MM.1S (cell line): ENCODE measurements at regions not wholly inside any gene's neighbourhood (a gene's known extent, or its start where the extent isn't known, plus 50 kb on each side); places are given as distances from the start of the nearest gene placed in this dataset.
"Not testable (repeated sequence)": the region's sequence is repeated elsewhere in the genome, so short reads cannot be mapped to it uniquely, and the experiment has no call there.

Source experiments
- DNase-seq: peaks from one replicate; pipeline ENCODE4 v3.0.0-alpha.2; 2015
- H2AFZ ChIP-seq: fragments of 300-600 bp; sonication (generic); 2 replicates; pipeline ENCODE4 v1.6.0; 2016; ENCODE audit warnings: antibody characterized with exemption, low read length
- H3F3A ChIP-seq: fragments of 300-600 bp; sonication (generic); 2 replicates; pipeline ENCODE4 v1.6.1; 2016; ENCODE audit warnings: mild to moderate bottlenecking, antibody characterized with exemption, low read length, moderate library complexity, mixed read lengths; ENCODE audit not compliant: insufficient read depth
- H3K27ac ChIP-seq: fragments of 300-600 bp; sonication (generic); 2 replicates; pipeline ENCODE4 v1.5.1; 2016; ENCODE audit warnings: mild to moderate bottlenecking, low read length
- H3K27me3 ChIP-seq: fragments of 300-600 bp; sonication (generic); replicated peaks from 2 replicates; pipeline ENCODE4 v1.6.0; 2016; ENCODE audit warnings: low read length; ENCODE audit not compliant: insufficient read depth
- H3K36me3 ChIP-seq: fragments of 300-600 bp; sonication (generic); replicated peaks from 2 replicates; pipeline ENCODE4 v1.6.1; 2016; ENCODE audit warnings: mild to moderate bottlenecking, low read length, mixed read lengths; ENCODE audit not compliant: insufficient read depth
- H3K4me1 ChIP-seq: fragments of 300-600 bp; sonication (generic); 2 replicates; pipeline ENCODE4 v1.6.1; 2016; ENCODE audit warnings: low read length, mixed read lengths
- H3K4me2 ChIP-seq: fragments of 300-600 bp; sonication (generic); 2 replicates; pipeline ENCODE4 v1.6.0; 2016; ENCODE audit warnings: low read depth, low read length
- H3K4me3 ChIP-seq: fragments of 300-600 bp; sonication (generic); 2 replicates; pipeline ENCODE4 v1.5.1; 2016; ENCODE audit warnings: low read length, mixed read lengths
- H3K79me2 ChIP-seq: fragments of 300-600 bp; sonication (generic); 2 replicates; pipeline ENCODE4 v1.6.1; 2016; ENCODE audit warnings: mixed run types, low read length, mixed read lengths
- H3K9ac ChIP-seq: fragments of 300-600 bp; sonication (generic); 2 replicates; pipeline ENCODE4 v1.6.1; 2016; ENCODE audit warnings: low read length, mixed read lengths
- H3K9me2 ChIP-seq: fragments of 300-600 bp; sonication (generic); replicated peaks from 2 replicates; pipeline ENCODE4 v1.6.1; 2016; ENCODE audit warnings: mild to moderate bottlenecking, low read length, mixed read lengths; ENCODE audit not compliant: insufficient read depth
- H3K9me3 ChIP-seq: fragments of 300-600 bp; sonication (generic); replicated peaks from 2 replicates; pipeline ENCODE4 v1.6.1; 2016; ENCODE audit warnings: mild to moderate bottlenecking, low read length, mixed read lengths; ENCODE audit not compliant: insufficient read depth
- H4K20me1 ChIP-seq: fragments of 300-600 bp; sonication (generic); 2 replicates; pipeline ENCODE4 v1.6.1; 2016; ENCODE audit warnings: mild to moderate bottlenecking, low read length, moderate library complexity, mixed read lengths; ENCODE audit not compliant: insufficient read depth
- EZH2 ChIP-seq: fragments of 300-600 bp; sonication (generic); optimal IDR thresholded peaks from 2 replicates; pipeline ENCODE3; 2017; ENCODE audit warnings: low read depth, mild to moderate bottlenecking, antibody characterized with exemption, low read length, mixed read lengths
- EZH2phosphoT487 ChIP-seq: fragments of 300-600 bp; sonication (generic); IDR thresholded peaks from 2 replicates; pipeline ENCODE4 v1.6.1; 2018; ENCODE audit warnings: antibody characterized with exemption, low read length
- TF ChIP-seq, protein P1 (sequence below): fragments of 300-600 bp; sonication (generic); IDR thresholded peaks from 2 replicates; pipeline ENCODE4 v1.5.1; 2016; ENCODE audit warnings: antibody characterized with exemption, low read length, mixed read lengths

GRCh38 chr16:54991525-54991924 lies 60.9 kb downstream of the IRX5 start:
- Histone ChIP-seq H4K20me1 (no peaks in the 10 kb centered on the region), H3K36me3 (no peaks in the 10 kb centered on the region), H3F3A (no peaks in the 10 kb centered on the region), H3K27me3 (no peaks in the 10 kb centered on the region), H3K4me2 (no peak overlapping the region), H3K79me2 (no peaks in the 10 kb centered on the region), H3K27ac (no peak overlapping the region), H3K4me1 (no peaks in the 10 kb centered on the region), H3K9ac (no peak overlapping the region), H3K9me2 (no peaks in the 10 kb centered on the region), H2AFZ (no peak overlapping the region), H3K9me3 (no peaks in the 10 kb centered on the region), H3K4me3 (no peak overlapping the region)
- TF ChIP-seq EZH2: no peak
- TF ChIP-seq, protein P1, sequence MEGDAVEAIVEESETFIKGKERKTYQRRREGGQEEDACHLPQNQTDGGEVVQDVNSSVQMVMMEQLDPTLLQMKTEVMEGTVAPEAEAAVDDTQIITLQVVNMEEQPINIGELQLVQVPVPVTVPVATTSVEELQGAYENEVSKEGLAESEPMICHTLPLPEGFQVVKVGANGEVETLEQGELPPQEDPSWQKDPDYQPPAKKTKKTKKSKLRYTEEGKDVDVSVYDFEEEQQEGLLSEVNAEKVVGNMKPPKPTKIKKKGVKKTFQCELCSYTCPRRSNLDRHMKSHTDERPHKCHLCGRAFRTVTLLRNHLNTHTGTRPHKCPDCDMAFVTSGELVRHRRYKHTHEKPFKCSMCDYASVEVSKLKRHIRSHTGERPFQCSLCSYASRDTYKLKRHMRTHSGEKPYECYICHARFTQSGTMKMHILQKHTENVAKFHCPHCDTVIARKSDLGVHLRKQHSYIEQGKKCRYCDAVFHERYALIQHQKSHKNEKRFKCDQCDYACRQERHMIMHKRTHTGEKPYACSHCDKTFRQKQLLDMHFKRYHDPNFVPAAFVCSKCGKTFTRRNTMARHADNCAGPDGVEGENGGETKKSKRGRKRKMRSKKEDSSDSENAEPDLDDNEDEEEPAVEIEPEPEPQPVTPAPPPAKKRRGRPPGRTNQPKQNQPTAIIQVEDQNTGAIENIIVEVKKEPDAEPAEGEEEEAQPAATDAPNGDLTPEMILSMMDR: no peak
- no peak for TF ChIP-seq EZH2phosphoT487
- DNase-seq: no peak

- not testable (repeated sequence) for H4K20me1 ChIP-seq, H3K4me2 ChIP-seq, H3K36me3 ChIP-seq, H2AFZ ChIP-seq, H3K79me2 ChIP-seq, H3K4me3 ChIP-seq, H3K9me3 ChIP-seq, H3K9me2 ChIP-seq, H3K27ac ChIP-seq, H3K9ac ChIP-seq, H3F3A ChIP-seq, DNase-seq, H3K27me3 ChIP-seq, H3K4me1 ChIP-seq
Observed at GRCh38 chr16:54991946-54992345, 61.3 kb downstream of the IRX5 start.

DNA sequence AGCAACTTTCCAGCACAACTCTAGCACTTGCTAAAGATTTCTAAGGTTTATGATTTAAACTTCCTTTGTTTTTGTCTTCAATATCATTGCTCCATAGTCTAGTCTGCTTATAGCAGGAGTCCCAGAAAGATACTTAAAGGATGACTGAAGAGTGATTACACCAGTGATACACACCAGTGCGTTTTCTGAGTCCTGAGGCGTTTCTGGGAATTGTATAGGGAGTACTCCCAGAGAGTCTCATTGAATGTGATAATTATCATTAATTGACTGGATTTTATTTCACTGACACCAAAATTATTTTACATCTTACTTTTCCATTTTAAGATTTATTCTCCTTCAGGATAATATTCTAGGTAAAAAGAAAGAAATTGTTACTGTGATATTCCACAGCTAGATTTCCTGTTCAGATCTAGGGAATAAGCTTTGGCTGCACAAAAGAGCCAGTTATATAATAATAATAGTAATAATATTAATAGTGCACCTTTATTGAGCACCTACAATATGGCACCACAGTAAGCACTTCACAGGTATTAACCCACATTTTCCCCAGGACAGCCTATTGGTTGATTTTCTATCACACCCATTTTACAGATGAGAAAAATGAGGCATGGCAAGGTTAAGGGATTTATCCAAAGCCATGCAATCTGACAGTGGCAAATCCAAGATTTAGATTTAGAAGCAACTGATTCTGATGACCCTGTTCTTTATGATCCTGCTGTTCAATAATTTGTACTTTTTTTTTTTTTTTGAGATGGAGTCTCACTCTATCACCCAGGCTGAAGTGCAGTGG lies 62.6 kb downstream of the IRX5 start:
- Histone ChIP-seq H3K4me1 (no peaks in the 10 kb centered on the region), H3K9me2 (no peaks in the 10 kb centered on the region), H3K9ac (no peak overlapping the region), H3K27me3 (no peaks in the 10 kb centered on the region), H3K9me3 (no peaks in the 10 kb centered on the region), H2AFZ (no peak overlapping the region), H3K36me3 (no peaks in the 10 kb centered on the region), H3K4me3 (no peak overlapping the region), H3K4me2 (no peak overlapping the region), H3K79me2 (no peaks in the 10 kb centered on the region), H3K27ac (no peak overlapping the region), H3F3A (no peaks in the 10 kb centered on the region), H4K20me1 (no peaks in the 10 kb centered on the region)
- no peak for DNase-seq
- TF ChIP-seq EZH2phosphoT487 (no peak), EZH2 (no peak)
- TF ChIP-seq, protein P1: no peak

DNA sequence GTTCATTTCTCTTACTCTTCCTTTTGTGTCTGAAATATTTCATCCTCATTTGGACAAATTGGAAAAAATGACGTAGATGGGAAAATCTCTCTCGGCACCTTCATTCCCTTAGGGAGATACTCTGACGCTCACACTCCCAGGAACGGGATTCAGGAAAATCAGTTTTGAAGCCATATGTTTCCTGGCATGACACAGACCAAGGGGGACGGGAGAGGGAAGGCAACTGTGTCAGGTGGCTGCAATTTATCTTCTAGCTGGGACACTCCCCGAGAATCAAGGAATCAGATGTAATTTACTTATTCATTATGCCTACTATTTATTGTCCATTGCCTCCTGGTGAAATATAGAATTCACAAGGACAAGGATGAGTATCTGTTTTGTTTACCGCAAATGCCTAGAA lies 65.5 kb downstream of the IRX5 start:
- Histone ChIP-seq H3K27ac (no peak overlapping the region), H3F3A (no peaks in the 10 kb centered on the region), H3K4me3 (no peak overlapping the region), H3K4me1 (no peaks in the 10 kb centered on the region), H3K9ac (no peak overlapping the region), H3K9me3 (no peaks in the 10 kb centered on the region), H4K20me1 (no peaks in the 10 kb centered on the region), H3K36me3 (no peaks in the 10 kb centered on the region), H3K4me2 (no peak overlapping the region), H2AFZ (no peak overlapping the region), H3K79me2 (no peaks in the 10 kb centered on the region), H3K27me3 (no peaks in the 10 kb centered on the region), H3K9me2 (no peaks in the 10 kb centered on the region)
- DNase-seq: no peak
- TF ChIP-seq EZH2phosphoT487: no peak
- TF ChIP-seq, protein P1: no peak
- TF ChIP-seq EZH2: no peak
